ENCODE measurements at regions not wholly inside any gene's neighbourhood (a gene's known extent, or its start where the extent isn't known, plus 50 kb on each side); places are given as distances from the start of the nearest gene placed in this dataset.
"Not testable (repeated sequence)": the region's sequence is repeated elsewhere in the genome, so short reads cannot be mapped to it uniquely, and the experiment has no call there.

DNA sequence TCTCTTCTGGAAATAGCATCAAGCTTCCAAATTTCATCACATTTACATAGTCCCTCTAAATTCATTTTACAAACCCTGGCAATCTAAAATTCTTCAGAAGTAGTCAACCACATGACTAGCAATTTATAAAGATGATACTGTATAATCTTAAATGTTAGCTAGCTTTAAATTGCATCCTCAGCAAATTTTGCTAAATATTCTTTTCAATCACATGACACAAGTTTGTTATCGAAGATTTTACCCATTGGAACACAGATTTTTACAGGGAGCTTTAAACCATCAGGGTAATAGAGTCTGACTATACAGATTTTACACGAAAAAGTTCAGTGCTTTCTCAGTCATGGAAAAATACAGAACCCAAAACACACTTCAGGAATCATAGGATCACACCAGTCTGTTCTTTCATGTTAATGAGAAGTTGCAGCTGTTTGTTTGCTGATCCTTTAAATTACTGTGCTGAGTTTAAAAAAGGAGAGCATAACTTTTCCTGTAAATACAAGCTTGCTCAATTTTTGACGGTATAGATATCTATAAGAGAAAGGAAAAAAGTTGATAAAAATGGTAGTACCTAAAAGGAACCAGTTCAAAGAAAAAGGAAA, 445.8 kb upstream of the ADGRB3 start:
- no peaks in the 10 kb centered on the region for H3K36me3 ChIP-seq (ENCODE audit: insufficient read depth, low read length, poor library complexity, severe bottlenecking)
- TF ChIP-seq EZH2 (IDR thresholded peaks at IDR 0.05; ENCODE audit: borderline replicate concordance, low read depth, low read length, poor library complexity, severe bottlenecking) (no peak), CTCF (conservative IDR thresholded peaks at IDR 0.05; ENCODE audit: low read depth, low read length) (no peak)
- POLR2A ChIA-PET (ENCODE audit: low non-redundant PET), result no interaction called here
- no peak overlapping the region for H3K27ac ChIP-seq (ENCODE audit: low read depth, low read length, poor library complexity, severe bottlenecking)
- no TSS peak for BruUV-seq (replicated peaks)
- CTCF ChIA-PET, result no interaction called here
- no peaks in the 10 kb centered on the region for H3K4me1 ChIP-seq (ENCODE audit: insufficient read depth, low read length, poor library complexity, severe bottlenecking)
- intact Hi-C loops (cut with micrococcal nuclease; ENCODE audit: unreplicated experiment), result no loop called here
- H3K27me3 ChIP-seq (replicated peaks; ENCODE audit: insufficient read depth, low read depth, low read length, poor library complexity), result no peaks in the 10 kb centered on the region
- no peaks in the 10 kb centered on the region for H3K9me3 ChIP-seq (ENCODE audit: low read depth, low read length, poor library complexity, severe bottlenecking)
- no peak for DNase-seq (ENCODE audit: low spot score)
- H3K4me3 ChIP-seq (ENCODE audit: low read depth, low read length, poor library complexity, severe bottlenecking), result no peak overlapping the region

DNA sequence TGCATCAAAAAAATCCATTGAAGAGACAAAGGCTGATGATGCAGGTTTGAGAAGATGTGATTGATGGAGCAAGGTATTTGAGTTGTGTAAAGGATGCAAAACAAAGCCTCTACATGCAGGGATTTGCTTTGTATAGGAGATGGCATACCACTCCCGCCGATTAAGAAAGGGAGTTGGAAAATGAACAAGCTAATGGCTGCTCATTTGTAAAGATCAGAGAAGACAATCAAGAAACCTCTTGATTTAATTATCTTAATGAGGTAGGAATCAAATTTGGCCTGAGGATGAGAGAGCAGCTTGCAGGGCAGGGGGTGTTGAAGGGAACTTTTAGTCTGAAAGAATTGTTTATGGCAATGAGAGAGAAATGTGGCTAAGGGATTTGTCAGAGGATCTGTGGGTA, 448.2 kb upstream of the ADGRB3 start:
- TF ChIP-seq CTCF (conservative IDR thresholded peaks at IDR 0.05; ENCODE audit: low read depth, low read length) (no peak), EZH2 (IDR thresholded peaks at IDR 0.05; ENCODE audit: borderline replicate concordance, low read depth, low read length, poor library complexity, severe bottlenecking) (no peak)
- no peaks in the 10 kb centered on the region for H3K4me1 ChIP-seq (ENCODE audit: insufficient read depth, low read length, poor library complexity, severe bottlenecking)
- BruUV-seq (replicated peaks), result no TSS peak
- no peak overlapping the region for H3K27ac ChIP-seq (ENCODE audit: low read depth, low read length, poor library complexity, severe bottlenecking)
- ChIA-PET CTCF (no interaction called here), POLR2A (ENCODE audit: low non-redundant PET) (no interaction called here)
- DNase-seq (ENCODE audit: low spot score), result no peak
- no peaks in the 10 kb centered on the region for H3K36me3 ChIP-seq (ENCODE audit: insufficient read depth, low read length, poor library complexity, severe bottlenecking)
- no peak overlapping the region for H3K4me3 ChIP-seq (ENCODE audit: low read depth, low read length, poor library complexity, severe bottlenecking)
- H3K9me3 ChIP-seq (ENCODE audit: low read depth, low read length, poor library complexity, severe bottlenecking), result no peaks in the 10 kb centered on the region
- intact Hi-C loops (cut with micrococcal nuclease; ENCODE audit: unreplicated experiment), result no loop called here
- no peaks in the 10 kb centered on the region for H3K27me3 ChIP-seq (replicated peaks; ENCODE audit: insufficient read depth, low read depth, low read length, poor library complexity)

GRCh38 chr6:68182386-68182785, 452.7 kb upstream of the ADGRB3 start:
- BruUV-seq (replicated peaks), result no TSS peak
- Histone ChIP-seq H3K4me1 (ENCODE audit: insufficient read depth, low read length, poor library complexity, severe bottlenecking) (no peaks in the 10 kb centered on the region), H3K36me3 (ENCODE audit: insufficient read depth, low read length, poor library complexity, severe bottlenecking) (no peaks in the 10 kb centered on the region), H3K4me3 (ENCODE audit: low read depth, low read length, poor library complexity, severe bottlenecking) (no peak overlapping the region), H3K27ac (ENCODE audit: low read depth, low read length, poor library complexity, severe bottlenecking) (no peak overlapping the region), H3K9me3 (ENCODE audit: low read depth, low read length, poor library complexity, severe bottlenecking) (no peaks in the 10 kb centered on the region), H3K27me3 (replicated peaks; ENCODE audit: insufficient read depth, low read depth, low read length, poor library complexity) (no peaks in the 10 kb centered on the region)
- intact Hi-C loops (cut with micrococcal nuclease; ENCODE audit: unreplicated experiment), result no loop called here
- POLR2A ChIA-PET (ENCODE audit: low non-redundant PET), result no interaction called here
- CTCF ChIA-PET, result no interaction called here
- no peak for DNase-seq (ENCODE audit: low spot score)
- TF ChIP-seq CTCF (conservative IDR thresholded peaks at IDR 0.05; ENCODE audit: low read depth, low read length), result no peak
- no peak for TF ChIP-seq EZH2 (IDR thresholded peaks at IDR 0.05; ENCODE audit: borderline replicate concordance, low read depth, low read length, poor library complexity, severe bottlenecking)

- H3K4me3 ChIP-seq (ENCODE audit: low read depth, low read length, poor library complexity, severe bottlenecking); CTCF ChIA-PET; H3K27me3 ChIP-seq (replicated peaks; ENCODE audit: insufficient read depth, low read depth, low read length, poor library complexity); BruUV-seq (replicated peaks); DNase-seq (ENCODE audit: low spot score); H3K9me3 ChIP-seq (ENCODE audit: low read depth, low read length, poor library complexity, severe bottlenecking); intact Hi-C loops (cut with micrococcal nuclease; ENCODE audit: unreplicated experiment); H3K36me3 ChIP-seq (ENCODE audit: insufficient read depth, low read length, poor library complexity, severe bottlenecking); H3K4me1 ChIP-seq (ENCODE audit: insufficient read depth, low read length, poor library complexity, severe bottlenecking); H3K27ac ChIP-seq (ENCODE audit: low read depth, low read length, poor library complexity, severe bottlenecking); POLR2A ChIA-PET (ENCODE audit: low non-redundant PET): not testable (repeated sequence)
These were observed 454.1 kb upstream of the ADGRB3 start for GRCh38 chr6:68181027-68181426.

Data from A673 (cell line).